ENCODE measurements at regions not wholly inside any gene's neighbourhood (a gene's known extent, or its start where the extent isn't known, plus 50 kb on each side); places are given as distances from the start of the nearest gene placed in this dataset.

- peak overlapping the region; percentile 14 for H3K9ac ChIP-seq (ENCODE audit: low read length)
- no peak for DNase-seq
- H3K23ac ChIP-seq (ENCODE audit: low read length): no peak overlapping the region
- H3K18ac ChIP-seq (ENCODE audit: low read length): no peak overlapping the region
- H3K79me2 ChIP-seq (ENCODE audit: control insufficient read depth, insufficient read depth, low read length, poor library complexity): no peaks in the 10 kb centered on the region
- no peak overlapping the region for H3K27ac ChIP-seq (ENCODE audit: low read depth, low read length)
- no peak overlapping the region for H2BK5ac ChIP-seq (ENCODE audit: low read depth, low read length, poor library complexity)
- H3K9me3 ChIP-seq (ENCODE audit: insufficient read depth, low read depth, low read length): no peaks in the 10 kb centered on the region
- H3K4ac ChIP-seq (ENCODE audit: low read depth, low read length): no peak overlapping the region
- no peak overlapping the region for H2BK120ac ChIP-seq (ENCODE audit: insufficient read depth, low read length, poor library complexity)
- H2AFZ ChIP-seq (ENCODE audit: insufficient read depth, low read length, poor library complexity): no peak overlapping the region
- H3K14ac ChIP-seq (ENCODE audit: low read length): no peak overlapping the region
- no CpG with 5 or more reads among the region's 2 CpGs for WGBS (ENCODE audit: extremely low coverage, insufficient coverage, insufficient read length)
- H3K4me3 ChIP-seq (ENCODE audit: low read depth, low read length): no peak overlapping the region
- no peak overlapping the region for H4K8ac ChIP-seq (ENCODE audit: low read depth, low read length)
- no peak overlapping the region for H4K12ac ChIP-seq (ENCODE audit: low read depth, low read length)
- no peak overlapping the region for H4K91ac ChIP-seq (ENCODE audit: low read depth, low read length)
- H3K79me1 ChIP-seq (ENCODE audit: low read length): no peaks in the 10 kb centered on the region
- no peaks in the 10 kb centered on the region for H3K27me3 ChIP-seq (ENCODE audit: insufficient read depth, low read length)
- no peak overlapping the region for H2AK5ac ChIP-seq (ENCODE audit: low read length)
- no peaks in the 10 kb centered on the region for H3K36me3 ChIP-seq (ENCODE audit: control insufficient read depth in 1 of 2, insufficient read depth in 2 of 2, low read length in 2 of 2)
- H3K4me1 ChIP-seq (ENCODE audit: control insufficient read depth in 1 of 2, insufficient read depth in 2 of 2, low read length in 2 of 2): no peaks in the 10 kb centered on the region
- H2BK12ac ChIP-seq (ENCODE audit: low read length): no peak overlapping the region
- no peak overlapping the region for H3K4me2 ChIP-seq (ENCODE audit: low read length)
These were observed 241.6 kb downstream of the CDK5RAP2 start for GRCh38 chr9:120338340-120338739.

- Histone ChIP-seq H2AFZ (ENCODE audit: insufficient read depth, low read length, poor library complexity) (no peak overlapping the region), H3K9me3 (ENCODE audit: insufficient read depth, low read depth, low read length) (no peaks in the 10 kb centered on the region), H3K23ac (ENCODE audit: low read length) (no peak overlapping the region), H4K12ac (ENCODE audit: low read depth, low read length) (no peak overlapping the region), H2BK120ac (ENCODE audit: insufficient read depth, low read length, poor library complexity) (no peak overlapping the region), H3K14ac (ENCODE audit: low read length) (no peak overlapping the region), H3K27ac (ENCODE audit: low read depth, low read length) (no peak overlapping the region), H2AK5ac (ENCODE audit: low read length) (no peak overlapping the region), H3K4me3 (ENCODE audit: low read depth, low read length) (no peak overlapping the region), H3K27me3 (ENCODE audit: insufficient read depth, low read length) (no peaks in the 10 kb centered on the region), H3K4me1 (ENCODE audit: control insufficient read depth in 1 of 2, insufficient read depth in 2 of 2, low read length in 2 of 2) (no peaks in the 10 kb centered on the region), H4K8ac (ENCODE audit: low read depth, low read length) (no peak overlapping the region), H2BK5ac (ENCODE audit: low read depth, low read length, poor library complexity) (no peak overlapping the region), H3K4me2 (ENCODE audit: low read length) (no peak overlapping the region), H3K18ac (ENCODE audit: low read length) (no peak overlapping the region), H3K79me2 (ENCODE audit: control insufficient read depth, insufficient read depth, low read length, poor library complexity) (no peaks in the 10 kb centered on the region), H4K91ac (ENCODE audit: low read depth, low read length) (no peak overlapping the region), H3K4ac (ENCODE audit: low read depth, low read length) (no peak overlapping the region), H3K36me3 (ENCODE audit: control insufficient read depth in 1 of 2, insufficient read depth in 2 of 2, low read length in 2 of 2) (no peaks in the 10 kb centered on the region), H2BK12ac (ENCODE audit: low read length) (no peak overlapping the region), H3K9ac (ENCODE audit: low read length) (no peak overlapping the region), H3K79me1 (ENCODE audit: low read length) (no peaks in the 10 kb centered on the region)
- no CpG with 5 or more reads among the region's 4 CpGs for WGBS (ENCODE audit: extremely low coverage, insufficient coverage, insufficient read length)
- no peak for DNase-seq
These were observed 242.8 kb downstream of the CDK5RAP2 start for GRCh38 chr9:120337131-120337530.

DNA sequence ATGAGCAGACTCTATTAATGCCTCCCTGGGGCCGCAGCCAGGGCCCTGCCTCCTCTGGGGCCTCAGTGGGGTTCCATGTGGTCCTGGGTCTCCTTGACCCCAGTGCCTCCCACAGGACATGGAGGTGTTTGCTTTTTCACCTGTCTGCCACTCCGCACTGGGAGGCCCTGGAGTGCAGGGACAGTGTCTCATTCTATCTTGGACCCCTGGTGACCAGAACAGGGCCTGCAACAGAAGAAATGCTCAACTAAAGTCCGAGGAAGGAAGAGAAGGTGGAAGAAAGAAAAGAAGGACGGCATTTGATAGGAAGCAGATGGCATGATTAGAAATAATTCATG lies 243.2 kb downstream of the CDK5RAP2 start:
- Histone ChIP-seq H4K8ac (ENCODE audit: low read depth, low read length) (no peak overlapping the region), H3K4me2 (ENCODE audit: low read length) (no peak overlapping the region), H3K36me3 (ENCODE audit: control insufficient read depth in 1 of 2, insufficient read depth in 2 of 2, low read length in 2 of 2) (no peaks in the 10 kb centered on the region), H3K23ac (ENCODE audit: low read length) (no peak overlapping the region), H3K4me1 (ENCODE audit: control insufficient read depth in 1 of 2, insufficient read depth in 2 of 2, low read length in 2 of 2) (no peaks in the 10 kb centered on the region), H3K4me3 (ENCODE audit: low read depth, low read length) (no peak overlapping the region), H3K79me2 (ENCODE audit: control insufficient read depth, insufficient read depth, low read length, poor library complexity) (no peaks in the 10 kb centered on the region), H3K9ac (ENCODE audit: low read length) (no peak overlapping the region), H3K4ac (ENCODE audit: low read depth, low read length) (no peak overlapping the region), H2BK120ac (ENCODE audit: insufficient read depth, low read length, poor library complexity) (no peak overlapping the region), H4K12ac (ENCODE audit: low read depth, low read length) (no peak overlapping the region), H3K14ac (ENCODE audit: low read length) (no peak overlapping the region), H3K27ac (ENCODE audit: low read depth, low read length) (no peak overlapping the region), H2AFZ (ENCODE audit: insufficient read depth, low read length, poor library complexity) (no peak overlapping the region), H4K91ac (ENCODE audit: low read depth, low read length) (no peak overlapping the region), H2BK12ac (ENCODE audit: low read length) (no peak overlapping the region), H2AK5ac (ENCODE audit: low read length) (no peak overlapping the region), H3K9me3 (ENCODE audit: insufficient read depth, low read depth, low read length) (no peaks in the 10 kb centered on the region), H2BK5ac (ENCODE audit: low read depth, low read length, poor library complexity) (no peak overlapping the region), H3K27me3 (ENCODE audit: insufficient read depth, low read length) (no peaks in the 10 kb centered on the region), H3K18ac (ENCODE audit: low read length) (no peak overlapping the region), H3K79me1 (ENCODE audit: low read length) (no peaks in the 10 kb centered on the region)
- no CpG with 5 or more reads among the region's 4 CpGs for WGBS (ENCODE audit: extremely low coverage, insufficient coverage, insufficient read length)
- no peak for DNase-seq

- Histone ChIP-seq H3K23ac (ENCODE audit: low read length) (no peak overlapping the region), H4K91ac (ENCODE audit: low read depth, low read length) (no peak overlapping the region), H2BK12ac (ENCODE audit: low read length) (no peak overlapping the region), H3K4me2 (ENCODE audit: low read length) (no peak overlapping the region), H3K79me1 (ENCODE audit: low read length) (no peaks in the 10 kb centered on the region), H3K79me2 (ENCODE audit: control insufficient read depth, insufficient read depth, low read length, poor library complexity) (no peaks in the 10 kb centered on the region), H4K8ac (ENCODE audit: low read depth, low read length) (no peak overlapping the region), H3K27me3 (ENCODE audit: insufficient read depth, low read length) (no peaks in the 10 kb centered on the region), H3K4ac (ENCODE audit: low read depth, low read length) (no peak overlapping the region), H4K12ac (ENCODE audit: low read depth, low read length) (no peak overlapping the region), H3K27ac (ENCODE audit: low read depth, low read length) (no peak overlapping the region), H3K9ac (ENCODE audit: low read length) (no peak overlapping the region), H2BK120ac (ENCODE audit: insufficient read depth, low read length, poor library complexity) (no peak overlapping the region), H3K4me1 (ENCODE audit: control insufficient read depth in 1 of 2, insufficient read depth in 2 of 2, low read length in 2 of 2) (no peaks in the 10 kb centered on the region), H3K4me3 (ENCODE audit: low read depth, low read length) (no peak overlapping the region), H2AFZ (ENCODE audit: insufficient read depth, low read length, poor library complexity) (no peak overlapping the region), H3K9me3 (ENCODE audit: insufficient read depth, low read depth, low read length) (no peaks in the 10 kb centered on the region), H2BK5ac (ENCODE audit: low read depth, low read length, poor library complexity) (no peak overlapping the region), H2AK5ac (ENCODE audit: low read length) (no peak overlapping the region), H3K14ac (ENCODE audit: low read length) (no peak overlapping the region), H3K18ac (ENCODE audit: low read length) (no peak overlapping the region), H3K36me3 (ENCODE audit: control insufficient read depth in 1 of 2, insufficient read depth in 2 of 2, low read length in 2 of 2) (no peaks in the 10 kb centered on the region)
- DNase-seq: no peak
- WGBS (ENCODE audit: extremely low coverage, insufficient coverage, insufficient read length): no CpG with 5 or more reads among the region's 6 CpGs
These were observed 243.8 kb downstream of the CDK5RAP2 start for GRCh38 chr9:120336021-120336752.

Data from trophoblast cell (in vitro differentiated cells and primary cell).